ENCODE measurements at regions not wholly inside any gene's neighbourhood (a gene's known extent, or its start where the extent isn't known, plus 50 kb on each side); places are given as distances from the start of the nearest gene placed in this dataset.
"Not testable (repeated sequence)": the region's sequence is repeated elsewhere in the genome, so short reads cannot be mapped to it uniquely, and the experiment has no call there.

DNA sequence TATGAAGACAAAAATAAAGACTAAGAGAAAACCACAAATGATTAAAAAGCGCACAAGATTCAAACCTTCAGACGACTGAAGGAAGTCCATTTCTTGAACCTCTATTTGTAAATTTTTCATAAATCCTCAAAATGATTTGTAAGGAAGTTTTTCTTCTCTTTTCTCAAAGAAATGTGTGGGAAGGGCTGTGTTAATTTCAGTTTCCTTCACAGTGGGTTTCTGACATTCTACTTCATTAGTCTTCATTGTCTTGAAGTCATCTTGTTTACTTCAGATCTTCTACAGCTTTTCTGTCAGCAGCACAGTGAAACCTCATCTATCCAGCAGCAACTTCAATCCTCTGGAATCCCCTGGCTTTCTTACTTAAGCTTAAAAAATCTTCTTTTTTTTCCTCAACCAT, 87.6 kb upstream of the MYLIP start:
- H3K4me3 ChIP-seq: no peak overlapping the region
- DNase-seq (no peak), ATAC-seq (no peak)
- intact Hi-C loops (cut with DNase I): no loop called here
- H3K27me3 ChIP-seq (ENCODE audit: low read depth): no peaks in the 10 kb centered on the region
- H3K9me3 ChIP-seq: no peaks in the 10 kb centered on the region
- TF ChIP-seq, protein P1, sequence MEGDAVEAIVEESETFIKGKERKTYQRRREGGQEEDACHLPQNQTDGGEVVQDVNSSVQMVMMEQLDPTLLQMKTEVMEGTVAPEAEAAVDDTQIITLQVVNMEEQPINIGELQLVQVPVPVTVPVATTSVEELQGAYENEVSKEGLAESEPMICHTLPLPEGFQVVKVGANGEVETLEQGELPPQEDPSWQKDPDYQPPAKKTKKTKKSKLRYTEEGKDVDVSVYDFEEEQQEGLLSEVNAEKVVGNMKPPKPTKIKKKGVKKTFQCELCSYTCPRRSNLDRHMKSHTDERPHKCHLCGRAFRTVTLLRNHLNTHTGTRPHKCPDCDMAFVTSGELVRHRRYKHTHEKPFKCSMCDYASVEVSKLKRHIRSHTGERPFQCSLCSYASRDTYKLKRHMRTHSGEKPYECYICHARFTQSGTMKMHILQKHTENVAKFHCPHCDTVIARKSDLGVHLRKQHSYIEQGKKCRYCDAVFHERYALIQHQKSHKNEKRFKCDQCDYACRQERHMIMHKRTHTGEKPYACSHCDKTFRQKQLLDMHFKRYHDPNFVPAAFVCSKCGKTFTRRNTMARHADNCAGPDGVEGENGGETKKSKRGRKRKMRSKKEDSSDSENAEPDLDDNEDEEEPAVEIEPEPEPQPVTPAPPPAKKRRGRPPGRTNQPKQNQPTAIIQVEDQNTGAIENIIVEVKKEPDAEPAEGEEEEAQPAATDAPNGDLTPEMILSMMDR (IDR thresholded peaks at IDR 0.05): no peak
- H3K4me1 ChIP-seq: no peaks in the 10 kb centered on the region
- H3K27ac ChIP-seq: no peak overlapping the region
- H3K36me3 ChIP-seq: no peaks in the 10 kb centered on the region

- Histone ChIP-seq H3K9me3 (no peaks in the 10 kb centered on the region), H3K27me3 (ENCODE audit: low read depth) (no peaks in the 10 kb centered on the region), H3K36me3 (no peaks in the 10 kb centered on the region), H3K4me1 (no peaks in the 10 kb centered on the region), H3K4me3 (no peak overlapping the region), H3K27ac (no peak overlapping the region)
- TF ChIP-seq, protein P1 (IDR thresholded peaks at IDR 0.05): no peak
- ATAC-seq (no peak), DNase-seq (no peak)
- intact Hi-C loops (cut with DNase I): no loop called here
Observed at GRCh38 chr6:16040628-16040974, 88.3 kb upstream of the MYLIP start.

- intact Hi-C loops (cut with DNase I); H3K4me1 ChIP-seq; H3K27me3 ChIP-seq (ENCODE audit: low read depth); ATAC-seq; H3K27ac ChIP-seq; H3K36me3 ChIP-seq; H3K4me3 ChIP-seq; H3K9me3 ChIP-seq; DNase-seq: not testable (repeated sequence)
Observed at GRCh38 chr6:16039892-16040627, 88.8 kb upstream of the MYLIP start.

GRCh38 chr6:16038938-16039337, 89.9 kb upstream of the MYLIP start:
- H3K27me3 ChIP-seq (ENCODE audit: low read depth): no peaks in the 10 kb centered on the region
- TF ChIP-seq, protein P1 (IDR thresholded peaks at IDR 0.05): no peak
- H3K4me3 ChIP-seq: no peak overlapping the region
- DNase-seq: no peak
- no peak for ATAC-seq
- H3K4me1 ChIP-seq: no peaks in the 10 kb centered on the region
- intact Hi-C loops (cut with DNase I): no loop called here
- H3K36me3 ChIP-seq: no peaks in the 10 kb centered on the region
- no peaks in the 10 kb centered on the region for H3K9me3 ChIP-seq
- H3K27ac ChIP-seq: no peak overlapping the region

- TF ChIP-seq, protein P1 (IDR thresholded peaks at IDR 0.05): no peak
- Histone ChIP-seq H3K27me3 (ENCODE audit: low read depth) (no peaks in the 10 kb centered on the region), H3K4me3 (no peak overlapping the region), H3K4me1 (no peaks in the 10 kb centered on the region), H3K9me3 (no peaks in the 10 kb centered on the region), H3K27ac (no peak overlapping the region), H3K36me3 (no peaks in the 10 kb centered on the region)
- ATAC-seq (no peak), DNase-seq (no peak)
- intact Hi-C loops (cut with DNase I): no loop called here
Observed at GRCh38 chr6:16035488-16036080, 93.3 kb upstream of the MYLIP start.

GRCh38 chr6:16033214-16033613, 95.7 kb upstream of the MYLIP start:
- H3K4me3 ChIP-seq: no peak overlapping the region
- H3K4me1 ChIP-seq: no peaks in the 10 kb centered on the region
- DNase-seq: no peak
- ATAC-seq: no peak
- H3K9me3 ChIP-seq: no peaks in the 10 kb centered on the region
- H3K27me3 ChIP-seq (ENCODE audit: low read depth): no peaks in the 10 kb centered on the region
- intact Hi-C loops (cut with DNase I): no loop called here
- TF ChIP-seq, protein P1 (IDR thresholded peaks at IDR 0.05): no peak
- no peak overlapping the region for H3K27ac ChIP-seq
- H3K36me3 ChIP-seq: no peaks in the 10 kb centered on the region

Measured in lower lobe of right lung (tissue), 2 donors.